Stomach (tissue), 4 donors: ENCODE measurements at regions not wholly inside any gene's neighbourhood (a gene's known extent, or its start where the extent isn't known, plus 50 kb on each side); places are given as distances from the start of the nearest gene placed in this dataset.

ENCODE experiments used
- CTCF ChIP-seq, 7 experiments: fragments of 450-650 bp in 4 of 7; fragments of 200-600 bp in 3 of 7; sonication (generic) in 3 of 7; IDR thresholded peaks; one replicate each; pipeline ENCODE4 v1.5.1; 2016 to 2019; ENCODE audit warnings: antibody characterized with exemption in 7 of 7, control low read depth in 2 of 7, mild to moderate bottlenecking in 1 of 7
- EP300 ChIP-seq: sonication (generic); formaldehyde crosslinking; IDR thresholded peaks from one replicate; pipeline ENCODE4 v1.6.1; 2017; ENCODE audit warnings: antibody characterized with exemption
- POLR2A ChIP-seq, 4 donors: fragments of 450-650 bp; IDR thresholded peaks; one replicate each; pipeline ENCODE4 v1.6.1; 2016; ENCODE audit warnings: antibody characterized with exemption in 4 of 4, control low read depth in 2 of 4, mild to moderate bottlenecking in 1 of 4, moderate library complexity in 1 of 4
- POLR2AphosphoS5 ChIP-seq, 3 donors: sonication (generic); formaldehyde crosslinking; IDR thresholded peaks; one replicate each; pipeline ENCODE4 v1.6.1; 2016; ENCODE audit warnings: antibody characterized with exemption in 3 of 3

- TF ChIP-seq CTCF (IDR thresholded peaks at IDR 0.05) (no peak), POLR2A (IDR thresholded peaks at IDR 0.05) (no peak), POLR2AphosphoS5 (IDR thresholded peaks at IDR 0.05) (no peak), EP300 (no peak)
Observed at GRCh38 chr15:92724144-92724543, 68.6 kb upstream of the FAM174B start.
